Colonic mucosa (tissue), 4 donors: ENCODE measurements at regions not wholly inside any gene's neighbourhood (a gene's known extent, or its start where the extent isn't known, plus 50 kb on each side); places are given as distances from the start of the nearest gene placed in this dataset.

Experiments
- DNase-seq: peaks from one replicate; pipeline ENCODE4 v3.0.0-alpha.2; 2020
- H3K27ac ChIP-seq: fragments of 200-600 bp; one replicate; pipeline ENCODE4 v1.8.0; 2021
- H3K27me3 ChIP-seq: fragments of 200-600 bp; one replicate; pipeline ENCODE4 v1.8.0; 2021
- H3K36me3 ChIP-seq: fragments of 200-600 bp; one replicate; pipeline ENCODE4 v1.8.0; 2021
- H3K4me1 ChIP-seq: fragments of 200-600 bp; one replicate; pipeline ENCODE4 v1.8.0; 2021; ENCODE audit warnings: mild to moderate bottlenecking
- H3K4me3 ChIP-seq: fragments of 200-600 bp; one replicate; pipeline ENCODE4 v1.8.0; 2021
- H3K9ac ChIP-seq, 2 donors: one replicate each; pipeline ENCODE4 v1.7.0; 2013; ENCODE audit warnings: control low read depth in 2 of 2, low read depth in 2 of 2, low read length in 2 of 2
- H3K9me3 ChIP-seq: fragments of 200-600 bp; one replicate; pipeline ENCODE4 v1.8.0; 2021
- intact Hi-C: fragments of 100-400 bp; cut with DNase I; formaldehyde crosslinking; loops from one replicate; pipeline ENCODE4 v1.14.1; 2022
- TF ChIP-seq, protein P1 (sequence below): fragments of 200-600 bp; IDR thresholded peaks from one replicate; pipeline ENCODE4 v1.8.0; 2022; ENCODE audit warnings: antibody characterized with exemption, mild to moderate bottlenecking
- donor health status: healthy.
- donor health status: DM: no; HTN: no; CAD: no.
- donor health status: DM: no; HTN: no; CAD: no.

DNA sequence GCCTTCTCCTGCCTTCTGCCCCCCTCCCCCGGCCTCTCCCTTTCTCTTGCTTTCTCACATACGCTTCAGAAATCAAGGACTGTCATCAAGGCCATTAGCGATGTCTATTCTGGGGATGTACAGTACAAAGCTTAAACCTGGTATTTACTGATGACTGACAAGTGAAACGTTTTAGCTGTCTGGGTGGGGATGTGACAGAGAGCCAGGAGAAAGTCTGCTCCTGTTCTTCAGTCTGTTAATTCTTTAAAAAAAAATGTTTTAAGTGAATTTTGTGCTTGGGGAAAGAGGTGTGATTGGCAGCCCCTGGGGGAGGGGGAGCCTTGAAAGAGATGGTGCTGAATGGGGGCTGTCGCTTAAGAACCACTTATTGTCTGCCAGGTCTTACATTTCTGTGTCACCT, 283.0 kb upstream of the PLXNA2 start:
- no peaks in the 10 kb centered on the region for H3K4me1 ChIP-seq
- no peaks in the 10 kb centered on the region for H3K36me3 ChIP-seq
- H3K9me3 ChIP-seq = no peaks in the 10 kb centered on the region
- intact Hi-C loops = no loop called here
- no peak overlapping the region for H3K4me3 ChIP-seq
- TF ChIP-seq, protein P1, sequence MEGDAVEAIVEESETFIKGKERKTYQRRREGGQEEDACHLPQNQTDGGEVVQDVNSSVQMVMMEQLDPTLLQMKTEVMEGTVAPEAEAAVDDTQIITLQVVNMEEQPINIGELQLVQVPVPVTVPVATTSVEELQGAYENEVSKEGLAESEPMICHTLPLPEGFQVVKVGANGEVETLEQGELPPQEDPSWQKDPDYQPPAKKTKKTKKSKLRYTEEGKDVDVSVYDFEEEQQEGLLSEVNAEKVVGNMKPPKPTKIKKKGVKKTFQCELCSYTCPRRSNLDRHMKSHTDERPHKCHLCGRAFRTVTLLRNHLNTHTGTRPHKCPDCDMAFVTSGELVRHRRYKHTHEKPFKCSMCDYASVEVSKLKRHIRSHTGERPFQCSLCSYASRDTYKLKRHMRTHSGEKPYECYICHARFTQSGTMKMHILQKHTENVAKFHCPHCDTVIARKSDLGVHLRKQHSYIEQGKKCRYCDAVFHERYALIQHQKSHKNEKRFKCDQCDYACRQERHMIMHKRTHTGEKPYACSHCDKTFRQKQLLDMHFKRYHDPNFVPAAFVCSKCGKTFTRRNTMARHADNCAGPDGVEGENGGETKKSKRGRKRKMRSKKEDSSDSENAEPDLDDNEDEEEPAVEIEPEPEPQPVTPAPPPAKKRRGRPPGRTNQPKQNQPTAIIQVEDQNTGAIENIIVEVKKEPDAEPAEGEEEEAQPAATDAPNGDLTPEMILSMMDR = no peak
- no peak overlapping the region for H3K9ac ChIP-seq
- no peak overlapping the region for H3K27ac ChIP-seq
- no peaks in the 10 kb centered on the region for H3K27me3 ChIP-seq
- DNase-seq = no peak

DNA sequence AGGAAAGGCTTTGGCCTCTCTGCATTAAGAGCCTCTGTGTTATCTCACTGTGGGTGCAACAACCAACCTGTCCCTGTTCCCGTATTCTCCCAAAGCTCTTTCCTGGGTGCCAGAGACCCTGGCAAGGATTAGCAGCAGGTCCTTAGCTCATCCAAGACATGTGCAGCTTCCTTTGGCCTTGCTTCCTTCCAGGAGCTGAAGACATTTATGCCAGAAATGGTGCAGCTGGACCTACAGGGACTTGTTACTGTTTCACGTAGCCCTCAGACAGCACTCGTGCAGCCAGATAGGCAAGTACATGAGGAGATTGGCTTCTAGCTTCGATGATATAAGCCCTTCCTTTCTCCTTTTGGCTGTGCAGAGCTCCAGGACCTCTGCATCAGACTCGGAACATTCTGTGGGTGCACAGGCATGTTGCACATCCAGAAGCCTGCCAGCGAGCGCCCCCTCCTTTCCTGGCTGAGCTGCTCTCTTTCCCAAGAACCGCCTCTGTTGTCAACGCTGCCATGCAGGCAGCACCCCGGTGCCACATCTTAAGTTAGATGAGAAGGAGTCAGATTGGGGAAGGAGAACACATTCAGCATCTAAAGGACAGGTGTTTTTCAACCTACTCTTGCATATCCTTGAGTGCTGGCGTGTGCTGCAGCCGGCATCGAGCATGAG, 284.5 kb upstream of the PLXNA2 start:
- Histone ChIP-seq H3K27ac (no peak overlapping the region), H3K4me1 (no peaks in the 10 kb centered on the region), H3K36me3 (no peaks in the 10 kb centered on the region), H3K9ac (no peak overlapping the region), H3K4me3 (no peak overlapping the region), H3K27me3 (no peaks in the 10 kb centered on the region), H3K9me3 (no peaks in the 10 kb centered on the region)
- TF ChIP-seq, protein P1 = no peak
- intact Hi-C loops = no loop called here
- no peak for DNase-seq

DNA sequence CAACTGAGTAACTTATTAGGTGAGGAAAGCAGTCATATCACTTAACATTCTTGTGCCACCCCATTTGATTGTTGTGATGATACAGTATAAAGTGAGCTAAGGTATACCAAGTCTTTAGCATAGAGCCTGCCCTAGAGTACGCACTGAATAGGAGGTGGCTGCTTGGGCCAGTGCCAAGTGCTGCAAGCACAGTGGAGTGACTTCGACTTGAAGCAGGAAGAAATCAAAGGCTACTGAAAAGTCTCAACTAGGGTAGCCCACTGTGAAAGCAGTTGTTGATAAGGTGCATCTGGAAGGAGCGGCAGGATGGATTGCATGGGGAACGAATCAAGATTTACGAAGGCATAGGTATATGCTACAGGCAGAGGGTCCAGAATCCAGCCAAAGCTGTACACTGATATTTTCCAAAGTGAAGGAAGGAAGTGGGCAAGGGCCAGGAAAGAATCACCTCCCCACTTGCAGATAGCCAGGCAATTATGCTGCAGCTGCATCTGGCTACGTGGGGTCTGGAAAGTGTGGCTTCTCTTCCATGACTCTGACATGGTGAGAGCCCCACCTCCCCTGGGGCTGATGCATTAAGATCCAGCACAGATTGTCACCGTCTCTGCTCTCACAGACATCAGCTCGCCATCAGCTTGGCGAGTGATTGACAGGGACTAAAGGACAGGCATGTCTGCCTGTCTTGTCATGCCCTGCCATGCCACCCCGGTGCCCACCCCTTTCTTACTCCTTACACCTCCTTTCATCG, 287.0 kb upstream of the PLXNA2 start:
- H3K4me3 ChIP-seq = no peak overlapping the region
- intact Hi-C loops = no loop called here
- H3K4me1 ChIP-seq = no peaks in the 10 kb centered on the region
- no peak overlapping the region for H3K9ac ChIP-seq
- DNase-seq = no peak
- H3K9me3 ChIP-seq = no peaks in the 10 kb centered on the region
- H3K36me3 ChIP-seq = no peaks in the 10 kb centered on the region
- no peak overlapping the region for H3K27ac ChIP-seq
- H3K27me3 ChIP-seq = no peaks in the 10 kb centered on the region
- TF ChIP-seq, protein P1 = no peak

DNA sequence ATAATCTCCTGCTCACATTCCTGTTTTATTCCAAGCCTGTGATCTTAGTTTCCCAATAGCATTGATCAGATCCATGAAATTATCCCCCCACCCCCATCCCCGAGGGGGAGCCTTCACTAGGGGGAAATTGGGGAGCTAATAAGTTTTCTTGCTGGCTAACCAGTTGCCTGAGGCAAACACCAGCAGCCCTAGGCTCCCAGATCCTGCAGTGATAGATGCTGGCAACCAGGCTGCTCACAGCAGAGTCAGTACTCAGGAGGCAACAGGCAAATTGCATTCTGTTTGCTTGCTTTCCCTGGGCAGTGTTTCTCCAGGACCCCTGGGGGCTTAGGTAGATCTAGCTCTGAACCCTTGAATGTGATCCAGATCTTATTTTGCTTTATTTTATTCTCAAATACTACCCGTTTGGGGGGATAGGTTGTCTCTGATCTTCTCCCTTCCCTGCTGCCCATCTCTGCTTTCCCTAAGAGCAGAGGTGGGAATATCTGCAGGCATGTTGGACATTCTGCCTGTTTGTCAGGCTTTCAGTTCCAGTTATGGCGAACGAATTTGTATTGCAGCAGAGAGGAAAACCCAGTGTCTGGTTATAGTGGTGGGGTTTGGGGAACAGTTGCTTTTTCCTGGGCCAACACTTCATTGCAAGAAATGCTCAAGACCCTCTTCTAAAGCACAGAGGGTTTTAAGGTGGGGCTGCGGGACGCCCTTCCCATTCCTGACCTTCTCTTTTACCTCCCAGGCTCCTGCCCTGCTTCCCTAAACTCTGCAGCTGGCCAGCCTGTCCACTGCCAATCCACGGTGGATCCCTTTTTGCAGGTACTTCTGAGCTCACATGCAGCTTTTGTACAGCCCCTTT, 289.8 kb upstream of the PLXNA2 start:
- TF ChIP-seq, protein P1 = no peak
- Histone ChIP-seq H3K9me3 (no peaks in the 10 kb centered on the region), H3K27ac (no peak overlapping the region), H3K4me3 (no peak overlapping the region), H3K36me3 (no peaks in the 10 kb centered on the region), H3K9ac (peak overlapping the region in 1 of 2 donors; percentile 24), H3K27me3 (no peaks in the 10 kb centered on the region), H3K4me1 (no peaks in the 10 kb centered on the region)
- no peak for DNase-seq
- intact Hi-C loops = no loop called here

DNA sequence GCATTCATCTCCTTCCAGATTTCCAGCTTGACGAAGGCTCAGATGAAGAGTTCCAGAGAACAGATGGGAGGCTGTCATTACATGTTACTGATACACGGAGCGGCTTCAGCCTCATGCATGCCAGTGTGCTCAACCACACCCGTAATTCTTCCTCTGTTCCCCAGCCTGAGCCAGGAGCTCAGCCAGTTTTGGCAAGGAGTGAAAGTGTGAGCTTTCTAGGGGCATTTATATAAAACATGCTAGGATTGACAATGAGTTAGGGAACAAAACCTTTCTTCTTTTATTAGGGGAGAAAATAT, 290.4 kb upstream of the PLXNA2 start:
- no peak overlapping the region for H3K4me3 ChIP-seq
- TF ChIP-seq, protein P1 = no peak
- H3K9ac ChIP-seq = peak overlapping the region in 1 of 2 donors; percentile 24
- DNase-seq = no peak
- H3K36me3 ChIP-seq = no peaks in the 10 kb centered on the region
- no peaks in the 10 kb centered on the region for H3K27me3 ChIP-seq
- no peaks in the 10 kb centered on the region for H3K9me3 ChIP-seq
- H3K4me1 ChIP-seq = no peaks in the 10 kb centered on the region
- intact Hi-C loops = no loop called here
- no peak overlapping the region for H3K27ac ChIP-seq
